ENCODE measurements at regions not wholly inside any gene's neighbourhood (a gene's known extent, or its start where the extent isn't known, plus 50 kb on each side); places are given as distances from the start of the nearest gene placed in this dataset.

GRCh38 chr1:64388336-64388735, 81.6 kb upstream of the CACHD1 start:
- Histone ChIP-seq H3K9me3 (ENCODE audit: control insufficient read depth in 4 of 4, low read length in 3 of 4) (no peaks in the 10 kb centered on the region), H3K36me3 (ENCODE audit: control insufficient read depth in 4 of 4, insufficient read depth in 3 of 4, low read depth in 1 of 4, low read length in 3 of 4) (no peaks in the 10 kb centered on the region), H3K4me1 (ENCODE audit: control insufficient read depth in 4 of 4, insufficient read depth in 4 of 4, low read length in 3 of 4) (no peaks in the 10 kb centered on the region), H3K27ac (ENCODE audit: low read depth in 1 of 2, low read length in 2 of 2) (no peak overlapping the region), H3K9ac (ENCODE audit: low read depth in 1 of 2, low read length in 2 of 2) (no peak overlapping the region), H3K4me3 (ENCODE audit: low read depth in 1 of 3, low read length in 3 of 3) (no peak overlapping the region), H3K27me3 (ENCODE audit: control insufficient read depth in 4 of 4, insufficient read depth in 4 of 4, low read length in 3 of 4) (no peaks in the 10 kb centered on the region)
- 82% methylated on average over 1 of the region's 1 CpG for WGBS
- no peak for DNase-seq (ENCODE audit: low spot score)
- no peak for TF ChIP-seq YY1 (IDR thresholded peaks at IDR 0.05)
- no peak for TF ChIP-seq RAD21 (IDR thresholded peaks at IDR 0.05)
- no peak for TF ChIP-seq ZBTB33 (IDR thresholded peaks at IDR 0.05)
- TF ChIP-seq MAX (IDR thresholded peaks at IDR 0.05) = no peak
- no peak for TF ChIP-seq GABPA (IDR thresholded peaks at IDR 0.05 in 1 of 2, conservative IDR thresholded peaks at IDR 0.05 in 1 of 2)
- no peak for TF ChIP-seq HNF4A (conservative IDR thresholded peaks at IDR 0.05)
- no peak for TF ChIP-seq TAF1 (conservative IDR thresholded peaks at IDR 0.05)
- TF ChIP-seq HNF4G (IDR thresholded peaks at IDR 0.05) = no peak
- TF ChIP-seq RXRA (IDR thresholded peaks at IDR 0.05) = no peak
- TF ChIP-seq REST (IDR thresholded peaks at IDR 0.05) = no peak
- no peak for TF ChIP-seq FOXA1 (IDR thresholded peaks at IDR 0.05)
- no peak for TF ChIP-seq CTCF (IDR thresholded peaks at IDR 0.05; ENCODE audit: low read depth, low read length, missing input control)
- no peak for TF ChIP-seq SP1 (IDR thresholded peaks at IDR 0.05)
- no peak for TF ChIP-seq EGR1 (IDR thresholded peaks at IDR 0.05; ENCODE audit: low read depth in 2 of 2)
- TF ChIP-seq ATF3 (IDR thresholded peaks at IDR 0.05) = no peak
- TF ChIP-seq JUND (IDR thresholded peaks at IDR 0.05) = no peak
- TF ChIP-seq FOXA2 (IDR thresholded peaks at IDR 0.05) = no peak
- TF ChIP-seq NR2F2 (IDR thresholded peaks at IDR 0.05) = no peak
